SJCRH30 (cell line): ENCODE measurements at regions not wholly inside any gene's neighbourhood (a gene's known extent, or its start where the extent isn't known, plus 50 kb on each side); places are given as distances from the start of the nearest gene placed in this dataset.

Source experiments
- DNase-seq, 2 experiments: peaks; one replicate each; pipeline ENCODE4 v3.0.0-alpha.2; 2015 to 2020
- H3K27ac ChIP-seq: fragments of 250-450 bp; sonication (Bioruptor Pico); 2 replicates; pipeline ENCODE4 v1.5.1; 2020; ENCODE audit warnings: mild to moderate bottlenecking, moderate library complexity
- H3K27me3 ChIP-seq: fragments of 250-450 bp; sonication (Bioruptor Pico); 2 replicates; pipeline ENCODE4 v1.5.1; 2020; ENCODE audit warnings: mild to moderate bottlenecking, moderate library complexity
- H3K36me3 ChIP-seq: fragments of 250-450 bp; sonication (Bioruptor Pico); 2 replicates; pipeline ENCODE4 v1.5.1; 2020; ENCODE audit warnings: mild to moderate bottlenecking, moderate library complexity
- H3K4me1 ChIP-seq: fragments of 250-450 bp; sonication (Bioruptor Pico); 2 replicates; pipeline ENCODE4 v1.5.1; 2020; ENCODE audit warnings: mild to moderate bottlenecking, moderate library complexity
- H3K4me3 ChIP-seq: fragments of 250-450 bp; sonication (Bioruptor Pico); 2 replicates; pipeline ENCODE4 v1.5.1; 2020; ENCODE audit warnings: mild to moderate bottlenecking, moderate library complexity
- H3K9me3 ChIP-seq: fragments of 250-450 bp; sonication (Bioruptor Pico); replicated peaks from 2 replicates; pipeline ENCODE4 v1.5.1; 2020; ENCODE audit warnings: mild to moderate bottlenecking, moderate library complexity

DNA sequence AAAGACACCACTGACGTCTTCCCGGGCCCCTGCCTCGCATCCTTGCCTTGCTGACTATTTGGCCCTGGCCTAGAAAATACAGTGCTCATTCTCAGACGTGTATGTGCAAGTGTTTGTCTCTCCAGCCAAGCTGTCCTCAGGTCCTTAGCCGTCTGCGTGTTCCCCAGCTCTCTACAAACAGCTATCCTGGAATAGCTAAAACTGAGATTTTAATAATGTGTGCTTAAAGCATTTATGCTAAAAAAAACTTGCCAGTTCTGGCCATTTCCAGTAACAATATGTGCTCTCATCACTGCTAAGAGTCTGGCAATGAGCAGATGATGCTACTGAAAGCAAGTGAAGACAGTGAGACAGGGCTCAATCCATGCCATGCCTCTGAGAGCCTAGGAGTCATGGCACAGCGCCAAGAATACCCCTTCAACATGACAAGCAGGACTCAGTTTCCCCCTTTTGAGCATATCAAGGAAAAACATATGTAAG is 55.7 kb downstream of the IRF2BP2 start:
- H3K36me3 ChIP-seq = no peaks in the 10 kb centered on the region
- H3K27ac ChIP-seq = no peak overlapping the region
- H3K9me3 ChIP-seq = no peaks in the 10 kb centered on the region
- H3K4me1 ChIP-seq = no peaks in the 10 kb centered on the region
- no peak for DNase-seq
- no peak overlapping the region for H3K4me3 ChIP-seq
- no peaks in the 10 kb centered on the region for H3K27me3 ChIP-seq

GRCh38 chr1:234553240-234554188 is 56.5 kb downstream of the IRF2BP2 start:
- Histone ChIP-seq H3K4me1 (no peaks in the 10 kb centered on the region), H3K27ac (no peak overlapping the region), H3K36me3 (no peaks in the 10 kb centered on the region), H3K27me3 (no peaks in the 10 kb centered on the region), H3K9me3 (no peaks in the 10 kb centered on the region), H3K4me3 (no peak overlapping the region)
- DNase-seq = no peak

GRCh38 chr1:234551032-234551378 is 59.0 kb downstream of the IRF2BP2 start:
- Histone ChIP-seq H3K36me3 (no peaks in the 10 kb centered on the region), H3K27me3 (no peaks in the 10 kb centered on the region), H3K9me3 (no peaks in the 10 kb centered on the region), H3K27ac (no peak overlapping the region), H3K4me3 (no peak overlapping the region), H3K4me1 (peaks cover 9% of the 10 kb centered on the region)
- DNase-seq = no peak

GRCh38 chr1:234550341-234551031 is 59.5 kb downstream of the IRF2BP2 start:
- Histone ChIP-seq H3K36me3 (no peaks in the 10 kb centered on the region), H3K9me3 (no peaks in the 10 kb centered on the region), H3K27ac (no peak overlapping the region)

GRCh38 chr1:234549447-234550021 is 60.4 kb downstream of the IRF2BP2 start:
- Histone ChIP-seq H3K4me3 (no peak overlapping the region), H3K9me3 (no peaks in the 10 kb centered on the region), H3K27me3 (no peaks in the 10 kb centered on the region), H3K4me1 (peaks cover 14% of the 10 kb centered on the region), H3K36me3 (no peaks in the 10 kb centered on the region), H3K27ac (no peak overlapping the region)
- no peak for DNase-seq

More at GRCh38 chr1:234550341-234551031, 59.5 kb downstream of the IRF2BP2 start:
- Histone ChIP-seq H3K4me3 (no peak overlapping the region), H3K4me1 (peaks cover 9% of the 10 kb centered on the region), H3K27me3 (no peaks in the 10 kb centered on the region)
- DNase-seq = no peak

DNA sequence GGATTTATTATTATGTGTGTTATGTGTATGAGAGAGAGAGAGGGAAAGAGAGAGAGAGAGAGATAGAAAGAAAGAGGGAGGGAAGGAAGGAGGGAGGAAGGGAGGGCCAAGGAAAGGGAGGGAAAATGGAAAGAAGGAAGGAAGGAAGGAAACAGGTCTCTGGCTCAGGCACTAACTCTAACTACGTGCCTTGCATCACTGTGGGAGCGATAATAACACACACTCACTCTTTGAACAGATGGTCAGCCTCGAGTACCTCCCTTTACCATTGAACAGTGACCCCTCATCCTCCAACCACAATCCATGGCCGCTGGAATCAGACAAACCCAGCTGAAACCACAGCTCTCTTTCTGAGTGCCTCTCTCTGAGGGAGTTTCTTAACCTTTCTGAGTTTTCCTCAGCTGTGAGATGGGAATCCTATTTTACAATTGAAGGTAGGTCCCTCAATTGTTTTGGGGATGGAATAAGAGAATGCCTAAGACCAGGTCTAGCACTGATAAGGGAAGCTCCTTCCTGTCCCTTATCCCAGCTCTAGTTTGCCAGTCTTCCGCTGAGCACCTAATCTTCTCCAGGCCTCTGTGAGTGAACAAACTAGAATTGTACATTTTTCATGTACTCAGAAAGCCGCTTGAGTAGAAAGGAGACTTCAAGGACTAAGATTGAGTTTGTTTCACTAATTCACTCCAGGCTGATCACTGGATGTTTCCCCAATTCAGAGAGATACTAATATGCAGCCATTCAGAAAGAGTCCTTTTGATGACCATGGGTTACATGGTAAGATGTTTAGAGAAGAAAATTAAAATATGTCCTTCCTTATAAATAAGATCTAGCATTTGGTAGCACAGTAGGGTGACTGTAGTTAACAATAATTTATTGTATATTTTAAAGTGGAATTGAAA is 62.8 kb downstream of the IRF2BP2 start:
- peak; percentile 21 to 49 for DNase-seq
- H3K4me3 ChIP-seq = no peak overlapping the region
- no peak overlapping the region for H3K27ac ChIP-seq
- H3K4me1 ChIP-seq = peaks cover 24% of the 10 kb centered on the region
- no peaks in the 10 kb centered on the region for H3K36me3 ChIP-seq
- H3K27me3 ChIP-seq = no peaks in the 10 kb centered on the region
- no peaks in the 10 kb centered on the region for H3K9me3 ChIP-seq

DNA sequence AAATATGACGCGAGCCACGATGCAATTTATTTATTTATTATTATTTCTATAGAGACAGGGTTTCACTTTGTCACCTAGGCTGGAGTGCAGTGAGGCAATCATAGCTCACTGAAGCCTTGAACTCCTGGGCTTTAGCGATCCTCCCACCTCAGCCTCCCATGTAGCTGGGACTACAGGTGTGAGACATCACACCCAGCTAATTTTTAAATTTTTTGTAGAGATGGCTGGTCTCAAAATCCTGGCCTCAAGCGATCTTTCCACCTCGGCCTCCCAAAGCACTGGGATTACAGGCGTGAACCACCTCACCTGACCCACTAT is 63.6 kb downstream of the IRF2BP2 start:
- Histone ChIP-seq H3K9me3 (no peaks in the 10 kb centered on the region), H3K27ac (no peak overlapping the region), H3K36me3 (no peaks in the 10 kb centered on the region), H3K4me1 (peaks cover 24% of the 10 kb centered on the region), H3K4me3 (no peak overlapping the region), H3K27me3 (no peaks in the 10 kb centered on the region)
- DNase-seq = no peak

- no peak for DNase-seq
- H3K9me3 ChIP-seq = no peaks in the 10 kb centered on the region
- peaks cover 24% of the 10 kb centered on the region for H3K4me1 ChIP-seq
- no peaks in the 10 kb centered on the region for H3K36me3 ChIP-seq
- no peak overlapping the region for H3K4me3 ChIP-seq
- no peak overlapping the region for H3K27ac ChIP-seq
- no peaks in the 10 kb centered on the region for H3K27me3 ChIP-seq
These were observed 64.2 kb downstream of the IRF2BP2 start for GRCh38 chr1:234545517-234546386.

DNA sequence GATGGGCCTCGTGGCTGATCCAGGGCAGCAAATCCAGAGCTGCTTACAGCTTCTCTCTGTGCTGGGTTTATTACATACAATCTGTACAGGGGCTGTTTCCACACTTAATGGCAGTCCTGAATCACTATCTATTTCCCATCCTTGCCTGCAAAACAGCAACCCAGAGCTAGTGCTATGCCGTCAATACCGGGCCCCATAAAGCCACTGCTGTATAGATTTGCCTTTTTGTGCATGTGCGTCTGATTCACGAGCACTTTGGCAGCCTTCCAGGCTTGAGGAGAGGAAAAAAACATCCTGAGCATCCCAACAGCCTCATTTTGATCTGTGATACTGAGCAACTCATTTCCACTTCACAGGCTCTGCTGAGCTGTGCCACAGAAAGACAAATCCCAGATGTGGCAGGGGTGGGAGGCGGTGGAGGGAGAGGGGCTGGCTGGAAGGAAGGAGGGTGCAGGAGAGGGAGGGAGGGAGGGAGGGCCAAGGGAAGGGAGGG is 65.2 kb upstream of the TARBP1 start:
- no peak overlapping the region for H3K27ac ChIP-seq
- no peaks in the 10 kb centered on the region for H3K36me3 ChIP-seq
- DNase-seq = peak; percentile 61 to 79
- peaks cover 24% of the 10 kb centered on the region for H3K4me1 ChIP-seq
- no peaks in the 10 kb centered on the region for H3K27me3 ChIP-seq
- no peaks in the 10 kb centered on the region for H3K9me3 ChIP-seq
- H3K4me3 ChIP-seq = no peak overlapping the region

DNA sequence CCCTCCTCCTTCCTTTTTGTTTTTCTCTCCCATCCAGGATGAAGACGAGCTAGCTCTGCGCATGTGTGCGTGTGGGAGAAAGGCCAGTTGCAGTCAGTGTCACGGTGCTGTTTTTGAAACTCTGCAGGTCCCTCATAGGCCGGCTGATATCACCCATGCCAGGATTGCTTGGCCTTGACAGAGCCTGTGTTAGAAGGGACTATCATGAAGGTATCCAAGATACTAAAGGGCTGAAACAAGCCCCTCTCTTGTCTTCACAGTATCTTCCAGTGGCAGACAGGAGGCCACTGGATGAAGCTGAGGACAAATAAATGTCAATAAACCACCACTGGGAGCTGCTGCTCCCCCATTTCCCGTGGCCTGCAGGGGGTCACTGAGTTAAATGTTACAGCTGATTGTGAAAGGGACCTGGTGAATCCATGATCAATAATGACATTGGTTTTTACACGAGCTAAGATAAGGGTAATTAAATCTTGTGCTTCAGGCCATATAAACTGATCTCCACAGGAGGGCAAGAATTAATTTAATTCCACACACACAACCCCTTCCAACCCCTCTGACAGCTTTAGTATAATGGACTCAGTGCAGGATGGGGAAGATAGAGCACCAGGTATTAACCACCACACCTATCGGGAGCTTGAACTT is 64.6 kb upstream of the TARBP1 start:
- Histone ChIP-seq H3K4me1 (peaks cover 24% of the 10 kb centered on the region), H3K4me3 (no peak overlapping the region), H3K27ac (no peak overlapping the region), H3K36me3 (no peaks in the 10 kb centered on the region), H3K9me3 (no peaks in the 10 kb centered on the region), H3K27me3 (no peaks in the 10 kb centered on the region)
- no peak for DNase-seq

GRCh38 chr1:234542211-234542850 is 63.4 kb upstream of the TARBP1 start:
- Histone ChIP-seq H3K4me1 (peaks cover 24% of the 10 kb centered on the region), H3K27ac (no peak overlapping the region), H3K4me3 (no peak overlapping the region), H3K9me3 (no peaks in the 10 kb centered on the region), H3K36me3 (no peaks in the 10 kb centered on the region), H3K27me3 (no peaks in the 10 kb centered on the region)
- no peak for DNase-seq

DNA sequence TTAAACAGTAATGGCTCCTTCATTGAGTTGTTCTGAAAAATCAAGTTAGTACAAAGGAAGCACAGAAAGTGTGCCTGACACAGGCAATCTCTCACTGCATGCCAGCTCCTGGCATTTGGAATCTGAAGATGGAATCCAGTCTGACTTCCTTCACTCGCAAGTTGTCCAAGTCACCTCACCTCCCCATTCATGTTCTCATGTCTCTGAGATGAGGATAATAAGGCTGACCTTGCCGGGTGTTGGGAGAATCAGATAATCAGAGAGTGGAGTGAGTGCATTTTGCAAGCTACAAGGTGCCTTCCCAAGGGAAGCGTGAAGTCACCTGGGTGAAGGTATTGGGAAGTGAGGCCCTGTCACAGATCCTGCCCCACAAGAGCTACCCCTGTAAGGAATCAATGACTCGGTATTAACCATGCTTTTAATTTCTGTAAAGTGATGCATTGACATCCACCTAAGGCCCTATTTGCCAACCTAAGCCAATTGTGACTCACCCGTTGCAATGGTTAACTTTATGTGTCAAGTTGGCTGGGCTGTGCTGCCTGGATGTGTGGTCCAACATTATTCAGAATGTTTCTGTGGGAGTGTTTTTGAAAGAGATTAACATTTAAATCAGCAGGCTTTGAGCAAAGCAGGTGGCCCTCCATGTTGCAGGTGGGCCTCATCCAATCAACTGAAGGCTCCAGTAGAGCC is 62.5 kb upstream of the TARBP1 start:
- peaks cover 18% of the 10 kb centered on the region for H3K4me1 ChIP-seq
- H3K9me3 ChIP-seq = no peaks in the 10 kb centered on the region
- DNase-seq = no peak
- H3K4me3 ChIP-seq = no peak overlapping the region
- H3K27me3 ChIP-seq = no peaks in the 10 kb centered on the region
- H3K27ac ChIP-seq = no peak overlapping the region
- no peaks in the 10 kb centered on the region for H3K36me3 ChIP-seq
